Caco-2 (cell line): ENCODE measurements at regions not wholly inside any gene's neighbourhood (a gene's known extent, or its start where the extent isn't known, plus 50 kb on each side); places are given as distances from the start of the nearest gene placed in this dataset.

Experiments used
- BruUV-seq: library from RNA; stranded (reverse); fragments of 400-500 nt; replicated peaks from 2 replicates; lab custom pipeline; 2021; lab: Mats Ljungman, UMichigan
- CTCF ChIA-PET: fragments of 300-600 bp; sonication (Branson Sonifier 250); formaldehyde crosslinking; loops from one replicate; lab custom pipeline; 2022; ENCODE audit warnings: antibody characterized with exemption; lab: Charles Lee
- POLR2A ChIA-PET: fragments of 300-600 bp; sonication (Branson Sonifier 250); formaldehyde crosslinking; loops from one replicate; lab custom pipeline; 2022; ENCODE audit warnings: antibody characterized with exemption; lab: Charles Lee
- DNase-seq, 2 experiments: peaks; one replicate each; pipeline versions ENCODE4 v3.0.0 to v3.0.0-alpha.2; 2020 to 2022
- H3K27me3 ChIP-seq: replicated peaks from 2 replicates; pipeline ENCODE4 v1.6.0; 2011; ENCODE audit warnings: low read length; ENCODE audit not compliant: control insufficient read depth, insufficient read depth
- H3K36me3 ChIP-seq: 2 replicates; pipeline ENCODE4 v1.5.1; 2011; ENCODE audit warnings: low read length; ENCODE audit not compliant: control insufficient read depth, insufficient read depth
- H3K4me1 ChIP-seq: fragments of 250-450 bp; sonication (Bioruptor Pico); 2 replicates; pipeline ENCODE4 v1.5.1; 2020; ENCODE audit warnings: mild to moderate bottlenecking
- H3K4me3 ChIP-seq: 2 replicates; pipeline ENCODE4 v1.5.1; 2011; ENCODE audit warnings: low read depth, mild to moderate bottlenecking, control low read depth, low read length
- H3K9me3 ChIP-seq: fragments of 250-450 bp; sonication (Bioruptor Pico); 2 replicates; pipeline ENCODE4 v1.5.1; 2020; ENCODE audit warnings: mild to moderate bottlenecking, moderate library complexity
- H3K27ac Mint-ChIP-seq: one replicate; pipeline ENCODE4 v1.8.0; 2022; ENCODE audit warnings: mixed read lengths; ENCODE audit not compliant: unreplicated experiment
- H3K27me3 Mint-ChIP-seq: one replicate; pipeline ENCODE4 v1.8.0; 2022; ENCODE audit warnings: mixed read lengths; ENCODE audit not compliant: insufficient read depth, unreplicated experiment
- H3K36me3 Mint-ChIP-seq: one replicate; pipeline ENCODE4 v1.8.0; 2022; ENCODE audit warnings: mild to moderate bottlenecking, mixed read lengths; ENCODE audit not compliant: insufficient read depth, unreplicated experiment
- H3K4me1 Mint-ChIP-seq: one replicate; pipeline ENCODE4 v1.8.0; 2022; ENCODE audit warnings: low read depth, mixed read lengths; ENCODE audit not compliant: unreplicated experiment
- H3K4me3 Mint-ChIP-seq: one replicate; pipeline ENCODE4 v1.8.0; 2022; ENCODE audit warnings: mild to moderate bottlenecking, moderate library complexity, mixed read lengths; ENCODE audit not compliant: unreplicated experiment
- H3K9me3 Mint-ChIP-seq: one replicate; pipeline ENCODE4 v1.8.0; 2022; ENCODE audit warnings: mixed read lengths; ENCODE audit not compliant: unreplicated experiment
- CTCF ChIP-seq, 2 experiments: fragments of 200-600 bp in 1 of 2; IDR thresholded peaks; 1 replicate in 1 of 2; 2 replicates in 1 of 2; pipeline versions ENCODE4 v1.5.1 to v1.8.0; 2011 to 2022; ENCODE audit warnings: antibody characterized with exemption in 1 of 2, control low read depth in 1 of 2, inconsistent platforms in 1 of 2, low read depth in 1 of 2, low read length in 1 of 2, mild to moderate bottlenecking in 1 of 2, moderate library complexity in 1 of 2; ENCODE audit not compliant: insufficient read depth in 1 of 2, severe bottlenecking in 1 of 2, unreplicated experiment in 1 of 2
- intact Hi-C: fragments of 100-400 bp; cut with micrococcal nuclease; formaldehyde crosslinking; loops from one replicate; pipeline ENCODE4 v1.10.0; 2022; ENCODE audit not compliant: unreplicated experiment

- H3K36me3 ChIP-seq: no peaks in the 10 kb centered on the region
- Mint-ChIP-seq H3K4me3 (no peak overlapping the region), H3K9me3 (no peaks in the 10 kb centered on the region), H3K36me3 (no peaks in the 10 kb centered on the region), H3K27ac (no peak overlapping the region), H3K27me3 (peaks cover 13% of the 10 kb centered on the region), H3K4me1 (no peaks in the 10 kb centered on the region)
- H3K4me3 ChIP-seq: no peak overlapping the region
- ChIA-PET POLR2A (no interaction called here), CTCF (interaction anchor here (0.7 kb wide), 1 partner anchor 145 kb away, joined by 3 read pairs; no protein-coding TSS in a partner anchor)
- H3K4me1 ChIP-seq: no peaks in the 10 kb centered on the region
- H3K27me3 ChIP-seq: no peaks in the 10 kb centered on the region
- intact Hi-C loops: no loop called here
- H3K9me3 ChIP-seq: no peaks in the 10 kb centered on the region
- TF ChIP-seq CTCF (IDR thresholded peaks at IDR 0.05; ENCODE audit: insufficient read depth in 1 of 2, low read depth in 1 of 2, low read length in 1 of 2, severe bottlenecking in 1 of 2, unreplicated experiment in 1 of 2): no peak
- BruUV-seq: no TSS peak
- DNase-seq: no peak
These were observed 107.7 kb upstream of the GDF10 start for GRCh38 chr10:47192273-47192672.

GRCh38 chr10:47193666-47194065 is 106.3 kb upstream of the GDF10 start:
- no peak for DNase-seq
- Mint-ChIP-seq H3K36me3 (no peaks in the 10 kb centered on the region), H3K27ac (no peak overlapping the region), H3K4me3 (no peak overlapping the region), H3K9me3 (no peaks in the 10 kb centered on the region), H3K4me1 (no peaks in the 10 kb centered on the region), H3K27me3 (peaks cover 10% of the 10 kb centered on the region)
- Histone ChIP-seq H3K4me1 (no peaks in the 10 kb centered on the region), H3K36me3 (no peaks in the 10 kb centered on the region), H3K27me3 (no peaks in the 10 kb centered on the region), H3K4me3 (no peak overlapping the region), H3K9me3 (no peaks in the 10 kb centered on the region)
- intact Hi-C loops: no loop called here
- no peak for TF ChIP-seq CTCF (IDR thresholded peaks at IDR 0.05; ENCODE audit: insufficient read depth in 1 of 2, low read depth in 1 of 2, low read length in 1 of 2, severe bottlenecking in 1 of 2, unreplicated experiment in 1 of 2)
- POLR2A ChIA-PET: no interaction called here
- BruUV-seq: no TSS peak
- CTCF ChIA-PET: no interaction called here

- Histone ChIP-seq H3K36me3 (no peaks in the 10 kb centered on the region), H3K9me3 (no peaks in the 10 kb centered on the region), H3K4me1 (no peaks in the 10 kb centered on the region), H3K27me3 (no peaks in the 10 kb centered on the region), H3K4me3 (no peak overlapping the region)
- ChIA-PET POLR2A (no interaction called here), CTCF (no interaction called here)
- Mint-ChIP-seq H3K27ac (no peak overlapping the region), H3K36me3 (no peaks in the 10 kb centered on the region), H3K27me3 (peaks cover 8% of the 10 kb centered on the region), H3K9me3 (no peaks in the 10 kb centered on the region), H3K4me1 (no peaks in the 10 kb centered on the region), H3K4me3 (no peak overlapping the region)
- no peak for TF ChIP-seq CTCF (IDR thresholded peaks at IDR 0.05; ENCODE audit: insufficient read depth in 1 of 2, low read depth in 1 of 2, low read length in 1 of 2, severe bottlenecking in 1 of 2, unreplicated experiment in 1 of 2)
- no peak for DNase-seq
- intact Hi-C loops: no loop called here
- BruUV-seq: no TSS peak
These were observed 104.6 kb upstream of the GDF10 start for GRCh38 chr10:47195274-47195885.
